K562 (cell line): ENCODE measurements at regions not wholly inside any gene's neighbourhood (a gene's known extent, or its start where the extent isn't known, plus 50 kb on each side); places are given as distances from the start of the nearest gene placed in this dataset.

ENCODE experiments used
- ATAC-seq: fragments of 200-7000 bp; cut with Tn5 transposase; 3 replicates; pipeline ENCODE4 v1.9.1; 2020; ENCODE audit warnings: moderate library complexity
- BruUV-seq: library from RNA; stranded (reverse); fragments of 400-500 nt; replicated peaks from 2 replicates; lab custom pipeline; 2021; lab: Mats Ljungman, UMichigan
- CTCF ChIA-PET: fragments of 300-600 bp; formaldehyde crosslinking; extraction: SDS; loops from one replicate; lab custom pipeline; 2021; ENCODE audit warnings: low intra/inter-chr PET ratio; lab: Yijun Ruan, JAX
- POLR2A ChIA-PET: fragments of 300-600, 350-650 bp; sonication (Branson Sonifier 250); formaldehyde crosslinking; extraction: SDS; loops from one replicate; lab custom pipeline; 2021; ENCODE audit warnings: antibody characterized with exemption, inconsistent platforms; lab: Yijun Ruan, JAX
- DNase-seq, 4 experiments: peaks; one replicate each; pipeline versions ENCODE4 v3.0.0 to v3.0.0-alpha.2; 2011 to 2018; ENCODE audit warnings: low spot score in 3 of 4, mixed read lengths in 3 of 4; ENCODE audit errors: extremely low read depth in 1 of 4
- FAIRE-seq: peaks from 2 replicates; lab custom pipeline; 2011; peaks lifted over from hg19 to GRCh38; lab: Jason Lieb, UNC
- H2AFZ ChIP-seq: 2 replicates; pipeline ENCODE4 v1.6.0; 2011; ENCODE audit warnings: low read depth, low read length, control low read depth, inconsistent platforms
- H3K27ac ChIP-seq: fragments of 200-600 bp; 3 replicates; pipeline ENCODE4 v1.8.0; 2011; ENCODE audit warnings: low read depth, mild to moderate bottlenecking, control low read depth, inconsistent platforms, low read length, moderate library complexity, mixed read lengths; ENCODE audit errors: extremely low read depth
- H3K27me3 ChIP-seq, 2 experiments: fragments of 300-600 bp in 1 of 2; 2 replicates in 1 of 2; 3 replicates in 1 of 2; pipeline versions ENCODE4 v1.6.0 to v1.8.0; 2011; ENCODE audit warnings: inconsistent platforms in 2 of 2, low read length in 2 of 2, mild to moderate bottlenecking in 1 of 2, mixed read lengths in 1 of 2, moderate library complexity in 1 of 2; ENCODE audit not compliant: control insufficient read depth in 2 of 2, insufficient read depth in 2 of 2
- H3K36me3 ChIP-seq: fragments of 300-600 bp; 3 replicates; pipeline ENCODE4 v1.8.0; 2011; ENCODE audit warnings: mild to moderate bottlenecking, low read length, inconsistent platforms; ENCODE audit not compliant: control insufficient read depth, insufficient read depth
- H3K4me1 ChIP-seq, 2 experiments: fragments of 200-600 bp in 1 of 2; replicated peaks in 1 of 2; 2 replicates in 1 of 2; 3 replicates in 1 of 2; pipeline versions ENCODE4 v1.5.1 to v1.8.0; 2011; ENCODE audit warnings: inconsistent platforms in 2 of 2, low read length in 2 of 2, mild to moderate bottlenecking in 1 of 2, mixed read lengths in 1 of 2, moderate library complexity in 1 of 2; ENCODE audit not compliant: control insufficient read depth in 2 of 2, insufficient read depth in 2 of 2
- H3K4me2 ChIP-seq: 2 replicates; pipeline ENCODE4 v1.6.1; 2011; ENCODE audit warnings: low read length, control low read depth, inconsistent platforms, mixed read lengths; ENCODE audit not compliant: insufficient read depth
- H3K4me3 ChIP-seq: fragments of 200-600 bp; sonication (generic), shearing (Covaris generic); 2 replicates; pipeline ENCODE4 v1.5.1; 2016; ENCODE audit warnings: control low read depth, inconsistent platforms
- H3K79me2 ChIP-seq: fragments of 200-600 bp; 3 replicates; pipeline ENCODE4 v1.8.0; 2011; ENCODE audit warnings: low read length, inconsistent platforms; ENCODE audit not compliant: control insufficient read depth, insufficient read depth
- H3K9ac ChIP-seq, 2 experiments: 2 replicates each; pipeline versions ENCODE4 v1.6.0 to v1.6.1; 2011; ENCODE audit warnings: low read depth in 2 of 2, low read length in 2 of 2, control low read depth in 1 of 2, inconsistent platforms in 1 of 2, mild to moderate bottlenecking in 1 of 2, mixed read lengths in 1 of 2; ENCODE audit not compliant: insufficient read depth in 1 of 2
- H3K9me1 ChIP-seq: one replicate; pipeline ENCODE4 v1.6.0; 2011; ENCODE audit warnings: inconsistent platforms, mild to moderate bottlenecking, low read length, moderate library complexity; ENCODE audit not compliant: control insufficient read depth, insufficient read depth
- H3K9me3 ChIP-seq: replicated peaks from 2 replicates; pipeline ENCODE4 v1.5.1; 2011; ENCODE audit warnings: low read depth, low read length, inconsistent platforms; ENCODE audit not compliant: control insufficient read depth, insufficient read depth
- H4K20me1 ChIP-seq: replicated peaks from 2 replicates; pipeline ENCODE4 v1.6.1; 2011; ENCODE audit warnings: low read length, inconsistent platforms, mixed read lengths; ENCODE audit not compliant: control insufficient read depth, insufficient read depth
- ARID3A ChIP-seq: IDR thresholded peaks from 2 replicates; pipeline ENCODE4 v1.6.1; 2012; ENCODE audit warnings: low read depth, low read length, improper control_type of control experiment, borderline replicate concordance
- CTBP1 ChIP-seq: fragments of 450-650 bp; IDR thresholded peaks from 2 replicates; pipeline ENCODE4 v1.6.1; 2016; ENCODE audit warnings: borderline replicate concordance
- CTCF ChIP-seq, 3 experiments: IDR thresholded peaks in 2 of 3; conservative IDR thresholded peaks in 1 of 3; 2 replicates each; pipeline ENCODE4 v1.5.1; 2011 to 2012; ENCODE audit warnings: low read length in 3 of 3, mild to moderate bottlenecking in 3 of 3, control low read depth in 2 of 3, improper control_type of control experiment in 1 of 3, inconsistent platforms in 1 of 3, low read depth in 1 of 3, mixed read lengths in 1 of 3, moderate library complexity in 1 of 3; ENCODE audit not compliant: insufficient read depth in 2 of 3
- RAD21 ChIP-seq, 2 experiments: fragments of 250-450 bp in 1 of 2; fragments of 450-650 bp in 1 of 2; sonication (Bioruptor Pico) in 1 of 2; formaldehyde crosslinking in 1 of 2; IDR thresholded peaks in 1 of 2; conservative IDR thresholded peaks in 1 of 2; 2 replicates each; pipeline versions ENCODE4 v1.4.0 to v1.8.0; 2020 to 2022; ENCODE audit warnings: mild to moderate bottlenecking in 2 of 2, moderate library complexity in 1 of 2
- ZNF57 ChIP-seq: fragments of 450-650 bp; formaldehyde crosslinking; IDR thresholded peaks from 2 replicates; pipeline ENCODE4 v1.4.0; 2020; ENCODE audit warnings: mild to moderate bottlenecking, moderate library complexity
- WGBS: fragments of 100-300 bp; shearing (Covaris generic); methylation state at CpG from one replicate; pipeline ENCODE4 v1.1.6; 2016; ENCODE audit warnings: low coverage, mixed read lengths; ENCODE audit not compliant: insufficient coverage; ENCODE audit errors: missing lambda C conversion rate; 5-methylcytosine and 5-hydroxymethylcytosine counted together
- in situ Hi-C: fragments of 300-500 bp; cut with MboI; formaldehyde crosslinking; loops from 4 replicates; pipeline ENCODE4 v1.15.0; 2018; ENCODE audit warnings: inconsistent platforms, mixed read lengths
- intact Hi-C: fragments of 100-400 bp; cut with micrococcal nuclease; formaldehyde crosslinking; loops from 2 replicates; pipeline ENCODE4 v1.14.2; 2022
- TF ChIP-seq, protein P1 (sequence below), 2 experiments: fragments of 450-650 bp; formaldehyde crosslinking in 1 of 2; IDR thresholded peaks; 2 replicates each; pipeline versions ENCODE4 v1.4.0 to v1.6.1; 2014 to 2020; ENCODE audit warnings: mild to moderate bottlenecking in 2 of 2, borderline replicate concordance in 1 of 2, low read depth in 1 of 2

GRCh38 chr3:140863580-140864009 lies 78.0 kb upstream of the SLC25A36 start:
- in situ Hi-C loops (loop anchor here (25.0 kb wide), 1 partner anchor 726 kb away; no protein-coding TSS in a partner anchor), intact Hi-C loops (loop anchor here (2.0 to 5.0 kb wide), 2 partner anchors 735 to 926 kb away; partner anchors contain the start of gene CLSTN2)
- peak; percentile 14 to 63 (median 25) for DNase-seq
- 0% methylated on average over 6 of the region's 6 CpGs for WGBS
- ChIA-PET CTCF (interaction anchor here (0.5 to 0.7 kb wide), 5 partner anchors 516 to 1927 kb away, joined by 3 to 8 read pairs (median 4); no protein-coding TSS in a partner anchor), POLR2A (no interaction called here)
- no TSS peak for BruUV-seq
- H3K4me2 ChIP-seq: no peak overlapping the region
- no peaks in the 10 kb centered on the region for H3K4me1 ChIP-seq
- H3K9me1 ChIP-seq: no peaks in the 10 kb centered on the region
- 0 out of 2 replicates have a peak, but pooled peaks cover 3% of the 10 kb centered on the region for H4K20me1 ChIP-seq
- ATAC-seq: peak; percentile 80
- no peaks in the 10 kb centered on the region for H3K36me3 ChIP-seq
- no peaks in the 10 kb centered on the region for H3K27me3 ChIP-seq
- H3K9ac ChIP-seq: no peak overlapping the region
- H3K9me3 ChIP-seq: no peaks in the 10 kb centered on the region
- H3K27ac ChIP-seq: no peak overlapping the region
- H3K79me2 ChIP-seq: no peaks in the 10 kb centered on the region
- no peak overlapping the region for H3K4me3 ChIP-seq
- no peak overlapping the region for H2AFZ ChIP-seq
- FAIRE-seq: peak; percentile 84
- TF ChIP-seq CTBP1 (no peak), CTCF (IDR thresholded peaks at IDR 0.05 in 2 of 3, conservative IDR thresholded peaks at IDR 0.05 in 1 of 3; ENCODE audit: insufficient read depth in 2 of 3, low read depth in 1 of 3, low read length in 3 of 3) (peak; percentile 51 to 73 (median 53)), RAD21 (CRISPR knock-in tag; conservative IDR thresholded peaks at IDR 0.05 in 1 of 2, IDR thresholded peaks at IDR 0.05 in 1 of 2) (peak; percentile 52 to 65), ZNF57 (CRISPR knock-in tag) (no peak), ARID3A (0 out of 2 replicates have a peak, but pooled peaks have one; percentile 46)
- TF ChIP-seq, protein P1, sequence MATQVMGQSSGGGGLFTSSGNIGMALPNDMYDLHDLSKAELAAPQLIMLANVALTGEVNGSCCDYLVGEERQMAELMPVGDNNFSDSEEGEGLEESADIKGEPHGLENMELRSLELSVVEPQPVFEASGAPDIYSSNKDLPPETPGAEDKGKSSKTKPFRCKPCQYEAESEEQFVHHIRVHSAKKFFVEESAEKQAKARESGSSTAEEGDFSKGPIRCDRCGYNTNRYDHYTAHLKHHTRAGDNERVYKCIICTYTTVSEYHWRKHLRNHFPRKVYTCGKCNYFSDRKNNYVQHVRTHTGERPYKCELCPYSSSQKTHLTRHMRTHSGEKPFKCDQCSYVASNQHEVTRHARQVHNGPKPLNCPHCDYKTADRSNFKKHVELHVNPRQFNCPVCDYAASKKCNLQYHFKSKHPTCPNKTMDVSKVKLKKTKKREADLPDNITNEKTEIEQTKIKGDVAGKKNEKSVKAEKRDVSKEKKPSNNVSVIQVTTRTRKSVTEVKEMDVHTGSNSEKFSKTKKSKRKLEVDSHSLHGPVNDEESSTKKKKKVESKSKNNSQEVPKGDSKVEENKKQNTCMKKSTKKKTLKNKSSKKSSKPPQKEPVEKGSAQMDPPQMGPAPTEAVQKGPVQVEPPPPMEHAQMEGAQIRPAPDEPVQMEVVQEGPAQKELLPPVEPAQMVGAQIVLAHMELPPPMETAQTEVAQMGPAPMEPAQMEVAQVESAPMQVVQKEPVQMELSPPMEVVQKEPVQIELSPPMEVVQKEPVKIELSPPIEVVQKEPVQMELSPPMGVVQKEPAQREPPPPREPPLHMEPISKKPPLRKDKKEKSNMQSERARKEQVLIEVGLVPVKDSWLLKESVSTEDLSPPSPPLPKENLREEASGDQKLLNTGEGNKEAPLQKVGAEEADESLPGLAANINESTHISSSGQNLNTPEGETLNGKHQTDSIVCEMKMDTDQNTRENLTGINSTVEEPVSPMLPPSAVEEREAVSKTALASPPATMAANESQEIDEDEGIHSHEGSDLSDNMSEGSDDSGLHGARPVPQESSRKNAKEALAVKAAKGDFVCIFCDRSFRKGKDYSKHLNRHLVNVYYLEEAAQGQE (IDR thresholded peaks at IDR 0.05; ENCODE audit: borderline replicate concordance): peak; percentile 40; the same call in 1 of the 2 replicates
- TF ChIP-seq, protein P1 (CRISPR knock-in tag; IDR thresholded peaks at IDR 0.05; ENCODE audit: low read depth): no peak
